Activated CD8-positive, alpha-beta T cell treated with anti-CD3 and anti-CD28 coated beads for 36 hours (primary cell): ENCODE measurements at regions not wholly inside any gene's neighbourhood (a gene's known extent, or its start where the extent isn't known, plus 50 kb on each side); places are given as distances from the start of the nearest gene placed in this dataset.

Experiments
- ATAC-seq: fragments of 200-7000 bp; cut with Tn5 transposase; one replicate; pipeline ENCODE4 v1.10.0; 2021; ENCODE audit warnings: mild to moderate bottlenecking, moderate library complexity
- CTCF ChIA-PET: fragments of 350-600 bp; sonication (Branson Sonifier 250); formaldehyde crosslinking; loops from one replicate; lab custom pipeline; 2021; ENCODE audit warnings: antibody characterized with exemption; lab: Charles Lee
- POLR2A ChIA-PET: fragments of 350-600 bp; sonication (Branson Sonifier 250); formaldehyde crosslinking; loops from one replicate; lab custom pipeline; 2021; ENCODE audit warnings: antibody characterized with exemption; lab: Charles Lee
- DNase-seq: peaks from one replicate; pipeline ENCODE4 v3.0.0-alpha.2; 2020
- H3K27ac Mint-ChIP-seq: one replicate; pipeline ENCODE4 v1.8.0; 2021; ENCODE audit warnings: mild to moderate bottlenecking, mixed read lengths
- H3K27me3 Mint-ChIP-seq: one replicate; pipeline ENCODE4 v1.8.0; 2021; ENCODE audit warnings: mixed read lengths
- H3K36me3 Mint-ChIP-seq: one replicate; pipeline ENCODE4 v1.8.0; 2021; ENCODE audit warnings: low read depth, mixed read lengths
- H3K4me1 Mint-ChIP-seq: one replicate; pipeline ENCODE4 v1.8.0; 2021; ENCODE audit warnings: low read depth, mixed read lengths
- H3K4me3 Mint-ChIP-seq: one replicate; pipeline ENCODE4 v1.8.0; 2021; ENCODE audit warnings: mild to moderate bottlenecking, moderate library complexity, mixed read lengths
- H3K9me3 Mint-ChIP-seq: one replicate; pipeline ENCODE4 v1.8.0; 2021; ENCODE audit warnings: mixed read lengths
- intact Hi-C: fragments of 100-400 bp; cut with micrococcal nuclease; formaldehyde crosslinking; loops from one replicate; pipeline ENCODE4 v1.10.0; 2022
- TF ChIP-seq, protein P1 (sequence below): fragments of 200-600 bp; IDR thresholded peaks from one replicate; pipeline ENCODE4 v1.8.0; 2022; ENCODE audit warnings: antibody characterized with exemption, mild to moderate bottlenecking

DNA sequence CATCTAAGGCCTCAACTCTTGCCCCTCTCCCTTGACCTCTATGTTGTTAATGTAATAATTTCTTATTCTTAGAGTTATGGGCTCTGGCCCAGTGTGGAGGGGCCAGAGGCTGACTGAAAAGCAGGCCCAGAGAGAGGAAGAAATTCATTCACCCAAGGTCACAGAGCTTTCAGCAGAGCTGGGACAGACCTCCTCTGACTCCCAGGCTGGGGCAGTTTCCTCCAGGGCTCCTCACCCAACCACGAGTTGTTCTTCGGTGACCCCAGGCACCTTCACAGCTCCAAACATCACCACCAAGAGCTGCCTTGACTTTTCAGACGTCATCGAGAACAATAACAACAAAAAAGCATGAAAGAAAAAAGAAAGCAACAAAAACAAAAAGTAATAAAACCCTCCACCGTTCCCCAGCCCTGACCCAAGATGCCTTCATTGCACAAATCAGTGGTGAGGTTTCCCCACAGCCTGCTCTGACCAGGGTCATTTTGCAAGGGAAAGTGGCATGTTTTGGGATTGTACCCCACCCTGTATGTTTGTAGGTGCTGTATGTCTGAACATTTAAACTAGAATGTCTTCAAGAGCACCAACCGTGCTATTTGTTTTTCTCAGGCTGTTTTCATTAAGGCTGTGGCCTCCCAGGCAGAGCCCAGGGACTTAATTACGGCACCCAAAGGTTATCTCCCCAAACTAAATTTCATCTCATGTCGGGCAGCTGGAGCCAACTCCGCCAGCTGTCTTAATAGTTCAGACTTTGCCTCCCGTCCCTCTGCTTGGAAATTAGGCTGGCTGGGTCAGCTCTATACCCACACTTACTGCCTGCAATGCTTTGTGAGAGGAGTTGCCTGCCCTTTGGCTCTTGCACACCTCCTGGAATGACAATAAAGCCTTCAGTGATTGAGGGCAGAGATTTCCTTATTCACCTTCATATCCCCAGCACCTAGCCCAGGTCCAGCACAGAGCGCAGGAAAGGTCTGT lies 173.8 kb downstream of the RPLP1 start:
- no peaks in the 10 kb centered on the region for H3K36me3 Mint-ChIP-seq
- ChIA-PET POLR2A (no interaction called here), CTCF (no interaction called here)
- TF ChIP-seq, protein P1, sequence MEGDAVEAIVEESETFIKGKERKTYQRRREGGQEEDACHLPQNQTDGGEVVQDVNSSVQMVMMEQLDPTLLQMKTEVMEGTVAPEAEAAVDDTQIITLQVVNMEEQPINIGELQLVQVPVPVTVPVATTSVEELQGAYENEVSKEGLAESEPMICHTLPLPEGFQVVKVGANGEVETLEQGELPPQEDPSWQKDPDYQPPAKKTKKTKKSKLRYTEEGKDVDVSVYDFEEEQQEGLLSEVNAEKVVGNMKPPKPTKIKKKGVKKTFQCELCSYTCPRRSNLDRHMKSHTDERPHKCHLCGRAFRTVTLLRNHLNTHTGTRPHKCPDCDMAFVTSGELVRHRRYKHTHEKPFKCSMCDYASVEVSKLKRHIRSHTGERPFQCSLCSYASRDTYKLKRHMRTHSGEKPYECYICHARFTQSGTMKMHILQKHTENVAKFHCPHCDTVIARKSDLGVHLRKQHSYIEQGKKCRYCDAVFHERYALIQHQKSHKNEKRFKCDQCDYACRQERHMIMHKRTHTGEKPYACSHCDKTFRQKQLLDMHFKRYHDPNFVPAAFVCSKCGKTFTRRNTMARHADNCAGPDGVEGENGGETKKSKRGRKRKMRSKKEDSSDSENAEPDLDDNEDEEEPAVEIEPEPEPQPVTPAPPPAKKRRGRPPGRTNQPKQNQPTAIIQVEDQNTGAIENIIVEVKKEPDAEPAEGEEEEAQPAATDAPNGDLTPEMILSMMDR: no peak
- H3K27ac Mint-ChIP-seq: no peak overlapping the region
- DNase-seq: no peak
- no peak for ATAC-seq
- no peaks in the 10 kb centered on the region for H3K9me3 Mint-ChIP-seq
- H3K4me1 Mint-ChIP-seq: peaks cover 18% of the 10 kb centered on the region
- intact Hi-C loops: no loop called here
- no peak overlapping the region for H3K4me3 Mint-ChIP-seq
- peaks cover 8% of the 10 kb centered on the region for H3K27me3 Mint-ChIP-seq

DNA sequence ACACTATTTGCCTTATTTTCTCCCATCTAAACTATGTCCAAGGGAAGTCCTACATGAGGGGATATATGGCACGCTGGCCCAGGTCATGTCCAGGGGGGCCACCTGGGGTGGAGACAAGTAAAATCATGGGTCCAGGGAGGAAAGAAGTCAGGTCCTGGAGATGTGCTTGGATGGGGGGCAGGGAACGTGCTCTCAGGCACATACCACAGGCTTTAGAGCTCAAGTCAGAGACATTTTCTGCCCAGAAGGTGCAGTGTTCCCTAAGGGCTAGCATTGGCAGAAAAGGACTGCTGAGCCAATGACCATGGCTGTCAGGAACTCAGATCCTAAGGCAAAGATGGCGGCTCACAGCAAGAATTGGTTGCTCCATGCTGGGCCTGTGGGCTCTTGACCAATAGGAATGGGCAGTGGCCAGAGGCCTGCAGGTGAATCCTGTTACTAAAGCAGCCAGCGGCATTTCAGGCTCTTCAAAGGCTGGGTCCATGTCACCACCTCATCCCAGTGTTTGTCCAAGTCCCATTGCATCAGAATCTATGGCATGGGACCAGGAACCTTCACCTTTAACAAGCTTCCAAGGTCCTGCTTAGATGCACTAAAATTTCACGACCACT lies 175.0 kb downstream of the RPLP1 start:
- ChIA-PET CTCF (no interaction called here), POLR2A (no interaction called here)
- no peak for ATAC-seq
- H3K9me3 Mint-ChIP-seq: no peaks in the 10 kb centered on the region
- intact Hi-C loops: no loop called here
- peaks cover 12% of the 10 kb centered on the region for H3K27me3 Mint-ChIP-seq
- no peaks in the 10 kb centered on the region for H3K36me3 Mint-ChIP-seq
- H3K27ac Mint-ChIP-seq: no peak overlapping the region
- TF ChIP-seq, protein P1: no peak
- peaks cover 18% of the 10 kb centered on the region for H3K4me1 Mint-ChIP-seq
- no peak for DNase-seq
- no peak overlapping the region for H3K4me3 Mint-ChIP-seq

DNA sequence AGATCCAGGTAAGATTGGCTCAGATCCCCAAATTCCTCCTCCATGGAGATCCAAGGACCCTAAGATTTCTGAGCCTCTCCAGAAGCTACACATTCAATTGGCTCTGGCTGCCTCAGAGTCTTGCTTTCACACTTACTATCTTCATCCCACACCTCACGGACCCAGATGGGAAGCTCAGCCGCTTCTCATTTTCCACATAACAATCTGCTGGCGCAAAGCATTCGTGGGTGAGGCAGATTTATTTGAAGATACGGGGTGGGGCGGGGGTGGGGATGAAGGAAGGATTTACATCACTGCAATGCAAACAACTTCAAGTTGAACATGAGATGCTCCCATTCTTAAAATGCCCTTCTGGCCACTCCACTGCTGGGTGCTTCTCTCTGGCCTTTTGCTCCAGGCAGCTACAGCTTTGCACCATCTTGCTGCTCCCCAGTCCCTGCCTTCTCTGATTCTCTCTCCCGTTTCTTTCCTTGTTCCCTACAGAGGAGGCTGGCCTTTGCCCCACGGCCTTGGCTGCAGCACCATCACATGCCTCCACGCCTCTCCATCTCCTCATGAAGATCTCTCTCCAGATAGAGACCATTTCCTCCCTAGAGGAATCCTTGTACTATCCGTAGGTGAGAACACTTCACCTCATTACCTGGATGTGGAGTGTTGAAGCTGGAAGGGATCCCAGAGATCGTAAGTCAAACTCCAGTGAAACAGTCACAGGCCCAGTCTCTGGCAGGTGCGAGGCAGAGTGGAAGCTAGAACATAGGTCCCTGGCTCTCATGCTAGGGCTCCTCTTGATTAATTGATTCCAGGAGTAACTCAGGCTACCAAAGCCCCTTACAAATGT lies 175.9 kb downstream of the RPLP1 start:
- Mint-ChIP-seq H3K27ac (no peak overlapping the region), H3K4me3 (no peak overlapping the region), H3K36me3 (no peaks in the 10 kb centered on the region), H3K27me3 (peaks cover 17% of the 10 kb centered on the region), H3K9me3 (no peaks in the 10 kb centered on the region), H3K4me1 (peaks cover 20% of the 10 kb centered on the region)
- DNase-seq: no peak
- intact Hi-C loops: no loop called here
- ATAC-seq: no peak
- ChIA-PET CTCF (no interaction called here), POLR2A (no interaction called here)
- TF ChIP-seq, protein P1: no peak

DNA sequence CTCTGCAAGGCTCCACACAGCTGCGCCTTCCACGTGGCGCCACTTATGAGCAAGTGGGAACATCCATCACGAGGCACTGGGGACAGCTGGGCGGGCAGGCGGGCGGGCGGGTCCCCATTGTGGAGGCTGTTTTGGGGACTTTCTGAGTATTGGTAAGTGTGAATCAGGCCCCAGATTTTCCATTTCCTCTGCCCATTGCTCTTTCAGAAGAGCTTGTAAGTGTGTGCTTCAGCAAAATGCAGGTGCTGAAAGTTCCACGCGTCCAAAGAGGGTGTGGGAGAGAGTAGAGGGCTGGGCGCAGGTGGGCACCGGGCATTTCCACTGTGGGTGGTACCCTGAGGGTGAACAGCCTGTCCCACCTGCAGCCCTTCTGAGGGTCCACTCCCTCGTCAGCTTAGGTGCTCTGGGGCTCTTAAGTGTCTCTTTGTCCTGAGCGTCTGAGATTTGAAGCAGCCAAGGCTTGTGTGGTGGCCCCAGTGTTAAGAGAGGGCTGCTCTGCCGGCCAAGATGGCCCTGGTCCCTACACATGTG lies 177.1 kb downstream of the RPLP1 start:
- DNase-seq (peak; percentile 61), ATAC-seq (peak; percentile 69)
- ChIA-PET CTCF (no interaction called here), POLR2A (no interaction called here)
- intact Hi-C loops: no loop called here
- H3K4me1 Mint-ChIP-seq: peaks cover 14% of the 10 kb centered on the region
- H3K4me3 Mint-ChIP-seq: no peak overlapping the region
- no peaks in the 10 kb centered on the region for H3K9me3 Mint-ChIP-seq
- peaks cover 19% of the 10 kb centered on the region for H3K27me3 Mint-ChIP-seq
- H3K36me3 Mint-ChIP-seq: no peaks in the 10 kb centered on the region
- TF ChIP-seq, protein P1: no peak
- no peak overlapping the region for H3K27ac Mint-ChIP-seq
